M059J (cell line): ENCODE measurements at regions not wholly inside any gene's neighbourhood (a gene's known extent, or its start where the extent isn't known, plus 50 kb on each side); places are given as distances from the start of the nearest gene placed in this dataset.
"Not testable (repeated sequence)": the region's sequence is repeated elsewhere in the genome, so short reads cannot be mapped to it uniquely, and the experiment has no call there.

Experiments used
- DNase-seq: peaks from one replicate; pipeline ENCODE4 v3.0.0-alpha.2; 2012; ENCODE audit warnings: low read depth

GRCh38 chr1:221525749-221526148 lies 216.1 kb downstream of the DUSP10 start:
- no peak for DNase-seq

- no peak for DNase-seq
Observed at GRCh38 chr1:221527302-221527701, 214.6 kb downstream of the DUSP10 start.

GRCh38 chr1:221527886-221528624 lies 213.8 kb downstream of the DUSP10 start:
- DNase-seq = no peak

GRCh38 chr1:221530159-221530558 lies 211.7 kb downstream of the DUSP10 start:
- not testable (repeated sequence) for DNase-seq

GRCh38 chr1:221530791-221531190 lies 211.1 kb downstream of the DUSP10 start:
- peak; percentile 46 for DNase-seq

- DNase-seq = no peak
Observed at GRCh38 chr1:221532071-221532773, 209.7 kb downstream of the DUSP10 start.

- DNase-seq = peak; percentile 19
Observed at GRCh38 chr1:221541296-221541695, 200.6 kb downstream of the DUSP10 start.

- DNase-seq = peak; percentile 47
Observed at GRCh38 chr1:221543529-221544120, 198.3 kb downstream of the DUSP10 start.

- DNase-seq = no peak
Observed at GRCh38 chr1:221548942-221549341, 192.9 kb downstream of the DUSP10 start.

GRCh38 chr1:221549815-221550214 lies 192.1 kb downstream of the DUSP10 start:
- DNase-seq = no peak

- DNase-seq = not testable (repeated sequence)
Observed at GRCh38 chr1:221552792-221553191, 189.1 kb downstream of the DUSP10 start.

- no peak for DNase-seq
Observed at GRCh38 chr1:221555689-221556433, 186.0 kb downstream of the DUSP10 start.

GRCh38 chr1:221556435-221556834 lies 185.5 kb downstream of the DUSP10 start:
- DNase-seq = no peak

GRCh38 chr1:221557013-221557412 lies 184.9 kb downstream of the DUSP10 start:
- DNase-seq = no peak

- no peak for DNase-seq
Observed at GRCh38 chr1:221558396-221558795, 183.5 kb downstream of the DUSP10 start.

GRCh38 chr1:221559911-221560310 lies 182.0 kb downstream of the DUSP10 start:
- no peak for DNase-seq

GRCh38 chr1:221562542-221563475 lies 179.1 kb downstream of the DUSP10 start:
- DNase-seq = no peak

- DNase-seq = no peak
Observed at GRCh38 chr1:221563476-221563921, 178.4 kb downstream of the DUSP10 start.

GRCh38 chr1:221564891-221565290 lies 177.0 kb downstream of the DUSP10 start:
- no peak for DNase-seq

- no peak for DNase-seq
Observed at GRCh38 chr1:221565711-221566110, 176.2 kb downstream of the DUSP10 start.
